Tibial artery (tissue), 4 donors: ENCODE measurements at regions not wholly inside any gene's neighbourhood (a gene's known extent, or its start where the extent isn't known, plus 50 kb on each side); places are given as distances from the start of the nearest gene placed in this dataset.
"Not testable (repeated sequence)": the region's sequence is repeated elsewhere in the genome, so short reads cannot be mapped to it uniquely, and the experiment has no call there.

Experiments used
- DNase-seq, 2 donors: peaks; one replicate each; pipeline ENCODE4 v3.0.0-alpha.2; 2019
- H3K27ac ChIP-seq, 2 donors: fragments of 200-600 bp; sonication (generic) in 1 of 2; 1 replicate in 1 of 2; 2 replicates in 1 of 2; pipeline ENCODE4 v1.5.1; 2018 to 2019; ENCODE audit warnings: mild to moderate bottlenecking in 1 of 2
- H3K27me3 ChIP-seq, 2 donors: fragments of 200-600 bp; sonication (generic) in 1 of 2; one replicate each; pipeline versions ENCODE4 v1.5.1 to v1.6.0; 2016 to 2019
- H3K36me3 ChIP-seq, 3 donors: fragments of 200-600 bp; sonication (generic) in 2 of 3; one replicate each; pipeline ENCODE4 v1.5.1; 2016 to 2019; ENCODE audit warnings: mild to moderate bottlenecking in 2 of 3
- H3K4me1 ChIP-seq, 4 donors: fragments of 200-600 bp; sonication (generic) in 2 of 4; 1 replicate in 3 of 4; 2 replicates in 1 of 4; pipeline ENCODE4 v1.5.1; 2016 to 2019
- H3K4me3 ChIP-seq, 2 donors: fragments of 200-600 bp; sonication (generic) in 1 of 2; 1 replicate in 1 of 2; 2 replicates in 1 of 2; pipeline ENCODE4 v1.5.1; 2018 to 2019; ENCODE audit warnings: mild to moderate bottlenecking in 2 of 2
- H3K9me3 ChIP-seq, 3 donors: fragments of 200-600 bp; sonication (generic) in 1 of 3; one replicate each; pipeline ENCODE4 v1.5.1; 2016 to 2019
- intact Hi-C: fragments of 100-400 bp; cut with DNase I; formaldehyde crosslinking; loops from one replicate; pipeline ENCODE4 v1.15.0; 2023; ENCODE audit warnings: low total_unique reads
- TF ChIP-seq, protein P1 (sequence below), 2 experiments: fragments of 200-600 bp in 1 of 2; fragments of 450-650 bp in 1 of 2; IDR thresholded peaks; one replicate each; pipeline ENCODE4 v1.5.1; 2017 to 2019; ENCODE audit warnings: antibody characterized with exemption in 2 of 2, mild to moderate bottlenecking in 1 of 2, moderate library complexity in 1 of 2

DNA sequence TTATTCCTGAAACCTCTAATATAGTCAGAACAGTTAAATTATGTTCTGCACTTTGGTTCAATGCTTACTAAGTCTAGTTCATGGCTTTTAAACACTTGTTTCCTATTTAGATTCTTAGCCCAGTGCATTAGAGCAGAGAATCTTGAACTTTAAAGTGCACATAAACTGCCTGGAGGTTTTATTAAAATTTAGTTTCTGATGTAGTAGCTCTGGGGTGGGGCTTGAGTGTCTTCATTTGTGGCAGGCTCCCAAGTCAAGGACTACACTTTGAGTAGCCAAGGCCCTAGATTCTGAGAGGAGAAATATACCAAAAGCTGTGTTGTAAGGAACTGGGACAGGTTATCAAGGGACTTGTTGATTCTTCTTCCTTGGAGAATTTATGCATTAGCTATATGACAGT is 1604.2 kb downstream of the KHDRBS2 start:
- Histone ChIP-seq H3K4me3 (no peak overlapping the region), H3K9me3 (no peaks in the 10 kb centered on the region), H3K27me3 (no peaks in the 10 kb centered on the region), H3K36me3 (no peaks in the 10 kb centered on the region), H3K4me1 (no peaks in the 10 kb centered on the region), H3K27ac (no peak overlapping the region)
- no peak for DNase-seq
- intact Hi-C loops = no loop called here
- TF ChIP-seq, protein P1, sequence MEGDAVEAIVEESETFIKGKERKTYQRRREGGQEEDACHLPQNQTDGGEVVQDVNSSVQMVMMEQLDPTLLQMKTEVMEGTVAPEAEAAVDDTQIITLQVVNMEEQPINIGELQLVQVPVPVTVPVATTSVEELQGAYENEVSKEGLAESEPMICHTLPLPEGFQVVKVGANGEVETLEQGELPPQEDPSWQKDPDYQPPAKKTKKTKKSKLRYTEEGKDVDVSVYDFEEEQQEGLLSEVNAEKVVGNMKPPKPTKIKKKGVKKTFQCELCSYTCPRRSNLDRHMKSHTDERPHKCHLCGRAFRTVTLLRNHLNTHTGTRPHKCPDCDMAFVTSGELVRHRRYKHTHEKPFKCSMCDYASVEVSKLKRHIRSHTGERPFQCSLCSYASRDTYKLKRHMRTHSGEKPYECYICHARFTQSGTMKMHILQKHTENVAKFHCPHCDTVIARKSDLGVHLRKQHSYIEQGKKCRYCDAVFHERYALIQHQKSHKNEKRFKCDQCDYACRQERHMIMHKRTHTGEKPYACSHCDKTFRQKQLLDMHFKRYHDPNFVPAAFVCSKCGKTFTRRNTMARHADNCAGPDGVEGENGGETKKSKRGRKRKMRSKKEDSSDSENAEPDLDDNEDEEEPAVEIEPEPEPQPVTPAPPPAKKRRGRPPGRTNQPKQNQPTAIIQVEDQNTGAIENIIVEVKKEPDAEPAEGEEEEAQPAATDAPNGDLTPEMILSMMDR (IDR thresholded peaks at IDR 0.05) = no peak

DNA sequence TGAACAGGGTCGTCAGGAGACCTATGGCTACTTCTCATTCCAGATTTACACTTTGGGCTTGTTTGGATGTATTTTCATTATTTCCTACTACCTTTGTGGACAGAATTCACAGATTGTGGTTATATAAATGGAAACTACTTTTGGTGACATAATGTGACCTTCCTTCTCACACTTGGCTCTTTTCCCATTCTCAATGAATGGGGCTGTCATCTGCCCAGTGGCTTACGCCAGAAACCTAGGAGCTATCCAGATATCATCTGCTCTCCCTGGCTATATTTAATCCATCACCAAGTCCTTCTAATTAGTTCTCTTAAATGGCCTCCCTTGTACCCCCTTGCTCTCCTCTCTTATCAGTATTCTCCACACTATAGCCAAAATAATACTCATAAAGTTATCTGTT is 1606.8 kb downstream of the KHDRBS2 start:
- Histone ChIP-seq H3K36me3 (no peaks in the 10 kb centered on the region), H3K4me3 (no peak overlapping the region), H3K9me3 (peaks cover 0 to 4% (median 0%) of the 10 kb centered on the region in 3 donors), H3K4me1 (no peaks in the 10 kb centered on the region), H3K27ac (no peak overlapping the region), H3K27me3 (no peaks in the 10 kb centered on the region)
- intact Hi-C loops = no loop called here
- no peak for DNase-seq
- TF ChIP-seq, protein P1 (IDR thresholded peaks at IDR 0.05) = no peak

DNA sequence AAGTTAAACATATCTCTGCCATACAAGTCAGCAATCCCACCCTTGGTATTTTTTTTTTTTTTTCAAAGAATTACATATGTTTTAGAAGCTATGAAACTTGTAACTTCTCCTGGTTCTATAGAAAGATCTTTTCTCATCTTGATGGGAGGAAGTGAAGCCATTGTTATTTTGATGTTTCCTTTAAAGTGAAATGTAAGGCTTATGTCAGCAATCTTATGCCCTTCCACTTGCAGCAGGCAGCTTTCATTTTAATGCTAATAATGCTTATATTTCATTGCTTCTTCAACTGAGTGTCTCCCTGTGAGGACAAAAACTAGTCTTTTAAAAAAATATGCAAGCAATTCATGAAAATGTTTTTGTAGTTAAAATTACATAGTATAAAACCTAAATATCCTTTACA is 1614.7 kb downstream of the KHDRBS2 start:
- no peaks in the 10 kb centered on the region for H3K4me1 ChIP-seq
- H3K27me3 ChIP-seq = no peaks in the 10 kb centered on the region
- no peaks in the 10 kb centered on the region for H3K36me3 ChIP-seq
- DNase-seq = no peak
- TF ChIP-seq, protein P1 (IDR thresholded peaks at IDR 0.05) = no peak
- intact Hi-C loops = no loop called here
- H3K9me3 ChIP-seq = peaks cover 0 to 4% (median 0%) of the 10 kb centered on the region in 3 donors
- no peak overlapping the region for H3K27ac ChIP-seq
- no peak overlapping the region for H3K4me3 ChIP-seq

DNA sequence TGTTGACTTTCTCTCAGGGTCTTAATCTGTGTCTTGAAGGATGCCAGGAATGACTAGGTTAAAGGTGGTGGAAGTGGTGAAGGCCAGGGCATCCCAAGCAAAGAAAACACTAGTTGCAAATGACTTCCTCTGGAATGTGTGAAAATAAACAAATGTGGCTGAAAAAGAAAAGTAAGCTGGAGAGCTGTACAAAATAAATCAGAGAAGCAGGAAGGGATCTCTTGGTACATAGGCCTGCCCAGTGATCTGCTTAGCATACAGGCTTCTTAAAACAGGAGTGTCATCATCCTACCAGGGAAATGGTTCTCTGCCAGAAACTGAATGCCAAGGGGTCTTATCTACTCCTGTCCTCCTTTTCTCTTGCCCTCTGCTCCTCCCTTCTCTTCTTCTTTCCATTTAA is 1616.0 kb downstream of the KHDRBS2 start:
- DNase-seq = no peak
- Histone ChIP-seq H3K4me1 (no peaks in the 10 kb centered on the region), H3K27ac (no peak overlapping the region), H3K4me3 (no peak overlapping the region), H3K36me3 (no peaks in the 10 kb centered on the region), H3K9me3 (peaks cover 0 to 4% (median 0%) of the 10 kb centered on the region in 3 donors), H3K27me3 (no peaks in the 10 kb centered on the region)
- intact Hi-C loops = no loop called here
- TF ChIP-seq, protein P1 (IDR thresholded peaks at IDR 0.05) = no peak

DNA sequence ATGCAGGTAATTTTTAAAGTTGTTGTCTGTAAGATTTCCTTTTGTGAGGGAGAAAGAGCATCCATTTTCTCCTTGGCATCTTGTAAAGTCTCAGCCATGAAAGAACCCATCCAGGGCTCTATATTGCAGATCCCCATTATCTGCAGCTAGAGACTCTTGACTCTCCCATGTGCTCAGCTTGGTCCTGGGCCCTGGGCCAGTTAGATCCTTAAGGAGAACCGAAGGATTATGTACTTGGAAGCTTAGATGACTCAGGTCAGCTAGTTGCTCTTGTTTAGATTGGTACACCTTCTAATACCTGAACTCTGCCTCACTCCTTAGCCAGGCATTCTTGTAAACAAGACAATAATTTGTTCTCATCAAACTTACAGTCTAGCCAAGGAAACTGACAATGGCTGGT is 1617.6 kb downstream of the KHDRBS2 start:
- Histone ChIP-seq H3K27ac (no peak overlapping the region), H3K36me3 (no peaks in the 10 kb centered on the region), H3K4me3 (no peak overlapping the region), H3K27me3 (no peaks in the 10 kb centered on the region), H3K9me3 (peaks cover 0 to 3% (median 2%) of the 10 kb centered on the region in 3 donors), H3K4me1 (no peaks in the 10 kb centered on the region)
- no peak for DNase-seq
- intact Hi-C loops = no loop called here
- TF ChIP-seq, protein P1 (IDR thresholded peaks at IDR 0.05) = no peak

DNA sequence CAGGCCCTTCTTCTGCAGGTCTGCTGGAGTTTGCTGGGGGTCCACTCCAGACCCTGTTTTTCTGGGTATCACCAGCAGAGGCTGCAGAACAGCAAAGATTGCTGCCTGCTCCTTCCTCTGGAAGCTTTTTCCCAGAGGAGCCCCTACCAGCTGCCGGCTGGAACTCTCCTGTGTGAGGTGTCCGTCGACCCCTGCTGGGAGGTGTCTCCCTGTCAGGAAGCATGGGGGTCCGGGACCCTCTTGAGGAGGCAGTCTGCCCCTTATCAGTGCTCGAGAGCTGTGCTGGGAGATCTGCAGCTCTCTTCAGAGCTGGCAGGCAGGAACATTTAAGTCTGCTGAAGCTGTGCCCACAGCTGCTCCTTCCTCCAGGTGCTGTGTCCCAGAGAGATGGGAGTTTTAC is 1622.8 kb downstream of the KHDRBS2 start:
- H3K27ac ChIP-seq, H3K27me3 ChIP-seq, intact Hi-C loops, H3K4me1 ChIP-seq, DNase-seq, H3K4me3 ChIP-seq, H3K36me3 ChIP-seq: not testable (repeated sequence)
- H3K9me3 ChIP-seq = peaks cover 0 to 16% (median 2%) of the 10 kb centered on the region in 3 donors
